Activated T-helper 2 cell treated with anti-CD3 and anti-CD28 coated beads, Interferon-gamma antibody, Interleukin-2, Interleukin-4, amounts not matched to agents 10 μg/mL and 5 μg/mL and 100 μg/mL, durations not matched to agents 14 hours and 24 hours and 36 hours (primary cell): ENCODE measurements at regions not wholly inside any gene's neighbourhood (a gene's known extent, or its start where the extent isn't known, plus 50 kb on each side); places are given as distances from the start of the nearest gene placed in this dataset.

ENCODE experiments used
- DNase-seq: peaks from one replicate; pipeline ENCODE4 v3.0.0; 2021; ENCODE audit warnings: low spot score
- H3K27ac Mint-ChIP-seq: one replicate; pipeline ENCODE4 v1.8.0; 2021; ENCODE audit warnings: mixed read lengths
- H3K27me3 Mint-ChIP-seq: one replicate; pipeline ENCODE4 v1.8.0; 2021; ENCODE audit warnings: low read depth, mixed read lengths
- H3K36me3 Mint-ChIP-seq: one replicate; pipeline ENCODE4 v1.8.0; 2021; ENCODE audit warnings: low read depth, mixed read lengths
- H3K4me1 Mint-ChIP-seq: one replicate; pipeline ENCODE4 v1.8.0; 2021; ENCODE audit warnings: low read depth, mixed read lengths
- H3K4me3 Mint-ChIP-seq: one replicate; pipeline ENCODE4 v1.8.0; 2021; ENCODE audit warnings: low read depth, mild to moderate bottlenecking, moderate library complexity, mixed read lengths
- H3K9me3 Mint-ChIP-seq: one replicate; pipeline ENCODE4 v1.8.0; 2021; ENCODE audit warnings: mixed read lengths
- intact Hi-C: fragments of 100-400 bp; cut with micrococcal nuclease; formaldehyde crosslinking; loops from one replicate; pipeline ENCODE4 v1.15.1; 2023

DNA sequence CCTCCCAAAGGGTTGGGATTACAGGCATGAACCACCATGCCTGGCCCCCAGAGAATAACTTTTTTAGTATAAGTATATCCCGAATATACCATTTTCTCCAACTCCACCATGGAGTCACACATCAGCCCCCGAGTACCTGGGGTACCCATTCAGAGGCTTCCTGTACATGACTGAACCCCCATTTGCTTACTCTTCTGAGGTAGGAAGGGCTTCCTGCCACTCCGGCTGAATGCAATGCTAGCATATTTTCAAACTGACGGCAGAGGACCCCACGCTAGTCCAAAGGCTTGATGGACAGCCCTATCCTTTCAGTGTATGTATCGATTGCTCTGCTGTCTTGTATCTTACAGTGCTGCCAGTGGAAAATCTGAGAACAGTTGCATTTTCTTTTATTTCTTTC, 220.6 kb upstream of the SH3BP4 start:
- no peak overlapping the region for H3K27ac Mint-ChIP-seq
- peaks cover 3% of the 10 kb centered on the region for H3K27me3 Mint-ChIP-seq
- no peaks in the 10 kb centered on the region for H3K9me3 Mint-ChIP-seq
- H3K4me1 Mint-ChIP-seq, result no peaks in the 10 kb centered on the region
- intact Hi-C loops, result no loop called here
- no peaks in the 10 kb centered on the region for H3K36me3 Mint-ChIP-seq
- no peak for DNase-seq
- no peak overlapping the region for H3K4me3 Mint-ChIP-seq

GRCh38 chr2:234730066-234730640, 221.7 kb upstream of the SH3BP4 start:
- peaks cover 11% of the 10 kb centered on the region for H3K27me3 Mint-ChIP-seq
- no peak overlapping the region for H3K4me3 Mint-ChIP-seq
- intact Hi-C loops, result no loop called here
- H3K36me3 Mint-ChIP-seq, result no peaks in the 10 kb centered on the region
- no peak overlapping the region for H3K27ac Mint-ChIP-seq
- no peaks in the 10 kb centered on the region for H3K4me1 Mint-ChIP-seq
- DNase-seq, result no peak
- H3K9me3 Mint-ChIP-seq, result no peaks in the 10 kb centered on the region

- Mint-ChIP-seq H3K36me3 (no peaks in the 10 kb centered on the region), H3K4me1 (no peaks in the 10 kb centered on the region), H3K9me3 (no peaks in the 10 kb centered on the region), H3K27ac (no peak overlapping the region), H3K27me3 (peaks cover 17% of the 10 kb centered on the region), H3K4me3 (no peak overlapping the region)
- no peak for DNase-seq
- intact Hi-C loops, result no loop called here
Measured at GRCh38 chr2:234725528-234726264, 226.1 kb upstream of the SH3BP4 start.

DNA sequence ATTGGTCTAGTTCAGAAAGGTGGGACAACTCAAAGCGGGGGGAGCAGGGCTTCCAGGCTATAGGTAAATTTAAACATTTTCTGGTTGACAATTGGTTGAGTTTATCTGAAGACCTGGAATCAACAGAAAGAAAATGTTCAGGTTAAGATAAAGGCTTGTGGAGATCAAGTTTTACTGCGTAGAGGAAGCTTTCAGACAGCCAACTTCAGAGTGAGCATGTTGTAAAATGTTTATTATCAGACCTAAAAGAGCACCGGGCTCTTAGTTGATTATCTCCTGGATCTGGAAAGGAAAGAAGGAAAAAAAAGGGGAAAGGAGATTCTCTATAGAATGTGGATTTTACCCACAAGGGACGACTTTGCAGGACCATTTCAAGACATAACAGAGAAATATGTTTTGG, 227.0 kb upstream of the SH3BP4 start:
- Mint-ChIP-seq H3K36me3 (no peaks in the 10 kb centered on the region), H3K27me3 (peaks cover 17% of the 10 kb centered on the region), H3K27ac (no peak overlapping the region), H3K4me3 (no peak overlapping the region), H3K9me3 (no peaks in the 10 kb centered on the region), H3K4me1 (no peaks in the 10 kb centered on the region)
- intact Hi-C loops, result no loop called here
- DNase-seq, result no peak

- peaks cover 17% of the 10 kb centered on the region for H3K27me3 Mint-ChIP-seq
- no peaks in the 10 kb centered on the region for H3K9me3 Mint-ChIP-seq
- no peaks in the 10 kb centered on the region for H3K36me3 Mint-ChIP-seq
- DNase-seq, result no peak
- H3K27ac Mint-ChIP-seq, result no peak overlapping the region
- no peaks in the 10 kb centered on the region for H3K4me1 Mint-ChIP-seq
- intact Hi-C loops, result no loop called here
- H3K4me3 Mint-ChIP-seq, result no peak overlapping the region
Measured at GRCh38 chr2:234723400-234723799, 226.5 kb upstream of the ARL4C start.

DNA sequence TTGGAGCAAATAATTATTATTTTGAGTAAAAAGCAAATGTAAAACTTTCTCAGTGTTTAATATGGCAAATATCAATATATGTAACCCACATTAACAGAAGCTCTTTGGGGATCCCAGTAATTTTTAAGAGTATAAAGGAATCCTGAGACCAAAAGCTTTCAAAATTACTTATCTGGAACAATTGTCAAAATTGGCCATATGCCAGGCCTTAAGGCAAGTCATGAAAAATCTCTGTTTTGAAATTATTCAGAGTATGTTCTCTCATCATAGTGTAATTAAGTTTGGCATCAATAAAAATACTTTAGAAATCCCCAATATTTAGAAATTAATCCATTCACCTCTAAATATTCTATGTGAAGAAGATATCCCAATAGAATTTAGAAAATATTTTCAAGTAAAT, 225.3 kb upstream of the ARL4C start:
- intact Hi-C loops, result no loop called here
- peaks cover 17% of the 10 kb centered on the region for H3K27me3 Mint-ChIP-seq

GRCh38 chr2:234719116-234719716, 222.3 kb upstream of the ARL4C start:
- H3K27ac Mint-ChIP-seq, result no peak overlapping the region
- peaks cover 3% of the 10 kb centered on the region for H3K27me3 Mint-ChIP-seq
- intact Hi-C loops, result no loop called here

More for the DNA sequence above, 225.3 kb upstream of the ARL4C start:
- no peak overlapping the region for H3K4me3 Mint-ChIP-seq
- H3K4me1 Mint-ChIP-seq, result no peaks in the 10 kb centered on the region
- H3K9me3 Mint-ChIP-seq, result no peaks in the 10 kb centered on the region
- DNase-seq, result no peak
- no peak overlapping the region for H3K27ac Mint-ChIP-seq
- no peaks in the 10 kb centered on the region for H3K36me3 Mint-ChIP-seq

DNA sequence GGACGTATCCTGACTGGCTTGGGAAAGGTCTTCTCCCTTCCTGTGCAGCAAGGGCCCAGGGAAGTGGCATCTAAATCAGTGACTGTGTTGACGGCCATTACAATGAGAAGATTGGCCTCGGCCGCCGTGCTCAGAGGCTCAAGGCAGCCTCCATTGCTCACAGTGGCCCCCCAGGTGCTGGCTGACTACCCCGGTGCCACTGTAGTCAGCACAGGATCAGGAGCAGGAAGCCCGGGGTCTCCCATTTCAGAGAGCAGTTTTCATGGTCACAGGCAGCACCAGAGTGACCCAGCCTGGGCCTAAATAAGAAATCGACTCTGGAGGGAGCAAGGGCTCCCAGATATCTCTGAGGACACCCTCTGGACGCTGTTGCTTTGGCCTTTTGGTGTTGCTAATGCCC, 219.4 kb upstream of the ARL4C start:
- DNase-seq, result no peak
- Mint-ChIP-seq H3K9me3 (no peaks in the 10 kb centered on the region), H3K4me3 (no peak overlapping the region), H3K4me1 (no peaks in the 10 kb centered on the region), H3K27me3 (peaks cover 2% of the 10 kb centered on the region), H3K27ac (no peak overlapping the region), H3K36me3 (no peaks in the 10 kb centered on the region)
- intact Hi-C loops, result no loop called here

More at GRCh38 chr2:234719116-234719716, 222.3 kb upstream of the ARL4C start:
- H3K4me1 Mint-ChIP-seq, result no peaks in the 10 kb centered on the region
- H3K4me3 Mint-ChIP-seq, result no peak overlapping the region
- no peaks in the 10 kb centered on the region for H3K36me3 Mint-ChIP-seq
- no peaks in the 10 kb centered on the region for H3K9me3 Mint-ChIP-seq
- no peak for DNase-seq

- H3K36me3 Mint-ChIP-seq, result no peaks in the 10 kb centered on the region
- H3K27ac Mint-ChIP-seq, result no peak overlapping the region
- H3K4me1 Mint-ChIP-seq, result no peaks in the 10 kb centered on the region
- intact Hi-C loops, result no loop called here
- no peak for DNase-seq
- H3K4me3 Mint-ChIP-seq, result no peak overlapping the region
- no peaks in the 10 kb centered on the region for H3K9me3 Mint-ChIP-seq
- H3K27me3 Mint-ChIP-seq, result peaks cover 2% of the 10 kb centered on the region
Measured at GRCh38 chr2:234715671-234716250, 218.9 kb upstream of the ARL4C start.

- Mint-ChIP-seq H3K27me3 (peaks cover 2% of the 10 kb centered on the region), H3K9me3 (no peaks in the 10 kb centered on the region), H3K4me1 (no peaks in the 10 kb centered on the region), H3K36me3 (no peaks in the 10 kb centered on the region), H3K4me3 (no peak overlapping the region), H3K27ac (no peak overlapping the region)
- intact Hi-C loops, result no loop called here
- DNase-seq, result no peak
Measured at GRCh38 chr2:234714711-234715110, 217.8 kb upstream of the ARL4C start.

- Mint-ChIP-seq H3K4me3 (no peak overlapping the region), H3K27me3 (peaks cover 2% of the 10 kb centered on the region), H3K4me1 (no peaks in the 10 kb centered on the region), H3K27ac (no peak overlapping the region), H3K36me3 (no peaks in the 10 kb centered on the region), H3K9me3 (no peaks in the 10 kb centered on the region)
- DNase-seq, result no peak
- intact Hi-C loops, result no loop called here
Measured at GRCh38 chr2:234712421-234712935, 215.6 kb upstream of the ARL4C start.

DNA sequence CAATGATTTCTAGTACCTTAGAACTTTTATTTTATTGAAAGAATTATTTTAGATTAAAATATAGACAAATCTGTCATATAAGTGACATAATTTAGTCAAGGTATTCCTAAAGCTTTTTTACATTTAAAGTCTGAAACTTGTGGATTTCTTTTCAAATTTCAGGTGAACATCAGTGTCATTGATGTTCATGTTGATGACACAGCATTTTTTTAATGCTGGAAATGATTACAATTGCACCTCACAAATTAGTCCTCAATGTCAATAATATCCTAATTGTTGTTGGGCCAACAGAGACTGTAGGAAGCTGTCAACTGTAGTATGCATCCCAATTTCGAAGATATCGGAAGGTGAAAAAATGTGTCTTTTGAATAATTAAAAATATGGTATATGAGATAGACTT, 214.4 kb upstream of the ARL4C start:
- DNase-seq, result no peak
- Mint-ChIP-seq H3K4me3 (no peak overlapping the region), H3K9me3 (no peaks in the 10 kb centered on the region), H3K4me1 (no peaks in the 10 kb centered on the region), H3K27ac (no peak overlapping the region), H3K36me3 (no peaks in the 10 kb centered on the region), H3K27me3 (peaks cover 2% of the 10 kb centered on the region)
- intact Hi-C loops, result no loop called here

- DNase-seq, result no peak
- intact Hi-C loops, result no loop called here
- Mint-ChIP-seq H3K9me3 (no peaks in the 10 kb centered on the region), H3K27me3 (peaks cover 2% of the 10 kb centered on the region), H3K27ac (no peak overlapping the region), H3K36me3 (no peaks in the 10 kb centered on the region), H3K4me3 (no peak overlapping the region), H3K4me1 (no peaks in the 10 kb centered on the region)
Measured at GRCh38 chr2:234710587-234710986, 213.7 kb upstream of the ARL4C start.
